ENCODE measurements at regions not wholly inside any gene's neighbourhood (a gene's known extent, or its start where the extent isn't known, plus 50 kb on each side); places are given as distances from the start of the nearest gene placed in this dataset.

GRCh38 chr18:11276678-11277077 lies 127.3 kb upstream of the PIEZO2 start:
- TF ChIP-seq CTCF (tag by site-specific recombination; IDR thresholded peaks at IDR 0.05) (no peak), GLI4 (tag by site-specific recombination; IDR thresholded peaks at IDR 0.05) (no peak), GLIS2 (tag by site-specific recombination; IDR thresholded peaks at IDR 0.05) (no peak), SALL2 (tag by site-specific recombination; IDR thresholded peaks at IDR 0.05; ENCODE audit: borderline replicate concordance) (no peak), RBAK (tag by site-specific recombination; IDR thresholded peaks at IDR 0.05) (no peak)
- TF ChIP-seq, protein P1, sequence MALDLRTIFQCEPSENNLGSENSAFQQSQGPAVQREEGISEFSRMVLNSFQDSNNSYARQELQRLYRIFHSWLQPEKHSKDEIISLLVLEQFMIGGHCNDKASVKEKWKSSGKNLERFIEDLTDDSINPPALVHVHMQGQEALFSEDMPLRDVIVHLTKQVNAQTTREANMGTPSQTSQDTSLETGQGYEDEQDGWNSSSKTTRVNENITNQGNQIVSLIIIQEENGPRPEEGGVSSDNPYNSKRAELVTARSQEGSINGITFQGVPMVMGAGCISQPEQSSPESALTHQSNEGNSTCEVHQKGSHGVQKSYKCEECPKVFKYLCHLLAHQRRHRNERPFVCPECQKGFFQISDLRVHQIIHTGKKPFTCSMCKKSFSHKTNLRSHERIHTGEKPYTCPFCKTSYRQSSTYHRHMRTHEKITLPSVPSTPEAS (tag by site-specific recombination; IDR thresholded peaks at IDR 0.05) = no peak
- TF ChIP-seq, protein P2, sequence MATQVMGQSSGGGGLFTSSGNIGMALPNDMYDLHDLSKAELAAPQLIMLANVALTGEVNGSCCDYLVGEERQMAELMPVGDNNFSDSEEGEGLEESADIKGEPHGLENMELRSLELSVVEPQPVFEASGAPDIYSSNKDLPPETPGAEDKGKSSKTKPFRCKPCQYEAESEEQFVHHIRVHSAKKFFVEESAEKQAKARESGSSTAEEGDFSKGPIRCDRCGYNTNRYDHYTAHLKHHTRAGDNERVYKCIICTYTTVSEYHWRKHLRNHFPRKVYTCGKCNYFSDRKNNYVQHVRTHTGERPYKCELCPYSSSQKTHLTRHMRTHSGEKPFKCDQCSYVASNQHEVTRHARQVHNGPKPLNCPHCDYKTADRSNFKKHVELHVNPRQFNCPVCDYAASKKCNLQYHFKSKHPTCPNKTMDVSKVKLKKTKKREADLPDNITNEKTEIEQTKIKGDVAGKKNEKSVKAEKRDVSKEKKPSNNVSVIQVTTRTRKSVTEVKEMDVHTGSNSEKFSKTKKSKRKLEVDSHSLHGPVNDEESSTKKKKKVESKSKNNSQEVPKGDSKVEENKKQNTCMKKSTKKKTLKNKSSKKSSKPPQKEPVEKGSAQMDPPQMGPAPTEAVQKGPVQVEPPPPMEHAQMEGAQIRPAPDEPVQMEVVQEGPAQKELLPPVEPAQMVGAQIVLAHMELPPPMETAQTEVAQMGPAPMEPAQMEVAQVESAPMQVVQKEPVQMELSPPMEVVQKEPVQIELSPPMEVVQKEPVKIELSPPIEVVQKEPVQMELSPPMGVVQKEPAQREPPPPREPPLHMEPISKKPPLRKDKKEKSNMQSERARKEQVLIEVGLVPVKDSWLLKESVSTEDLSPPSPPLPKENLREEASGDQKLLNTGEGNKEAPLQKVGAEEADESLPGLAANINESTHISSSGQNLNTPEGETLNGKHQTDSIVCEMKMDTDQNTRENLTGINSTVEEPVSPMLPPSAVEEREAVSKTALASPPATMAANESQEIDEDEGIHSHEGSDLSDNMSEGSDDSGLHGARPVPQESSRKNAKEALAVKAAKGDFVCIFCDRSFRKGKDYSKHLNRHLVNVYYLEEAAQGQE (tag by site-specific recombination; IDR thresholded peaks at IDR 0.05) = no peak
- TF ChIP-seq, protein P3, sequence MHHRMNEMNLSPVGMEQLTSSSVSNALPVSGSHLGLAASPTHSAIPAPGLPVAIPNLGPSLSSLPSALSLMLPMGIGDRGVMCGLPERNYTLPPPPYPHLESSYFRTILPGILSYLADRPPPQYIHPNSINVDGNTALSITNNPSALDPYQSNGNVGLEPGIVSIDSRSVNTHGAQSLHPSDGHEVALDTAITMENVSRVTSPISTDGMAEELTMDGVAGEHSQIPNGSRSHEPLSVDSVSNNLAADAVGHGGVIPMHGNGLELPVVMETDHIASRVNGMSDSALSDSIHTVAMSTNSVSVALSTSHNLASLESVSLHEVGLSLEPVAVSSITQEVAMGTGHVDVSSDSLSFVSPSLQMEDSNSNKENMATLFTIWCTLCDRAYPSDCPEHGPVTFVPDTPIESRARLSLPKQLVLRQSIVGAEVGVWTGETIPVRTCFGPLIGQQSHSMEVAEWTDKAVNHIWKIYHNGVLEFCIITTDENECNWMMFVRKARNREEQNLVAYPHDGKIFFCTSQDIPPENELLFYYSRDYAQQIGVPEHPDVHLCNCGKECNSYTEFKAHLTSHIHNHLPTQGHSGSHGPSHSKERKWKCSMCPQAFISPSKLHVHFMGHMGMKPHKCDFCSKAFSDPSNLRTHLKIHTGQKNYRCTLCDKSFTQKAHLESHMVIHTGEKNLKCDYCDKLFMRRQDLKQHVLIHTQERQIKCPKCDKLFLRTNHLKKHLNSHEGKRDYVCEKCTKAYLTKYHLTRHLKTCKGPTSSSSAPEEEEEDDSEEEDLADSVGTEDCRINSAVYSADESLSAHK (tag by site-specific recombination; IDR thresholded peaks at IDR 0.05) = no peak
